GM23338 (cell line): ENCODE measurements at regions not wholly inside any gene's neighbourhood (a gene's known extent, or its start where the extent isn't known, plus 50 kb on each side); places are given as distances from the start of the nearest gene placed in this dataset.

Experiments used
- ATAC-seq: fragments of 200-7000 bp; cut with Tn5 transposase; 3 replicates; pipeline ENCODE4 v1.9.1; 2020
- DNase-seq: peaks from one replicate; pipeline ENCODE4 v3.0.0-alpha.2; 2015; ENCODE audit warnings: low spot score
- H2AFZ ChIP-seq: fragments of 200-600 bp; sonication (generic); 2 replicates; pipeline ENCODE4 v1.8.0; 2016; ENCODE audit warnings: antibody characterized with exemption, mild to moderate bottlenecking, moderate library complexity
- H3F3A ChIP-seq: fragments of 200-600 bp; sonication (generic); replicated peaks from 2 replicates; pipeline ENCODE4 v1.8.0; 2017; ENCODE audit warnings: antibody characterized with exemption, mixed run types, low read depth
- H3K27ac ChIP-seq: fragments of 200-600 bp; sonication (generic); 2 replicates; pipeline ENCODE4 v1.6.1; 2016; ENCODE audit warnings: low read depth
- H3K27me3 ChIP-seq: fragments of 200-600 bp; sonication (generic); 2 replicates; pipeline ENCODE4 v1.8.0; 2016; ENCODE audit warnings: mild to moderate bottlenecking, mixed run types, moderate library complexity; ENCODE audit not compliant: insufficient read depth
- H3K36me3 ChIP-seq: fragments of 200-600 bp; sonication (generic); 2 replicates; pipeline ENCODE4 v1.8.0; 2016; ENCODE audit warnings: mild to moderate bottlenecking; ENCODE audit not compliant: insufficient read depth
- H3K4me1 ChIP-seq: fragments of 200-600 bp; sonication (generic); 2 replicates; pipeline ENCODE4 v1.8.0; 2016; ENCODE audit warnings: mild to moderate bottlenecking, moderate library complexity; ENCODE audit not compliant: insufficient read depth
- H3K4me2 ChIP-seq: fragments of 200-600 bp; sonication (generic); 2 replicates; pipeline ENCODE4 v1.7.1; 2017; ENCODE audit warnings: mixed run types
- H3K4me3 ChIP-seq: fragments of 200-600 bp; sonication (generic); 2 replicates; pipeline ENCODE4 v1.6.1; 2016; ENCODE audit warnings: mixed run types
- H3K79me2 ChIP-seq: fragments of 200-600 bp; sonication (generic); replicated peaks from 2 replicates; pipeline ENCODE4 v1.8.0; 2017; ENCODE audit warnings: mild to moderate bottlenecking; ENCODE audit not compliant: insufficient read depth
- H3K9me2 ChIP-seq: fragments of 200-600 bp; sonication (generic); 2 replicates; pipeline ENCODE4 v1.8.0; 2017; ENCODE audit not compliant: insufficient read depth
- H4K20me1 ChIP-seq: fragments of 200-600 bp; sonication (generic); replicated peaks from 2 replicates; pipeline ENCODE4 v1.8.0; 2017; ENCODE audit warnings: mild to moderate bottlenecking; ENCODE audit not compliant: insufficient read depth
- H3K27ac Mint-ChIP-seq: 2 replicates; pipeline ENCODE4 v1.8.0; 2020; ENCODE audit warnings: inconsistent platforms, mild to moderate bottlenecking, moderate library complexity, mixed read lengths
- H3K27me3 Mint-ChIP-seq: 3 replicates; pipeline ENCODE4 v1.8.0; 2022; ENCODE audit warnings: low read depth, mild to moderate bottlenecking, moderate library complexity, mixed read lengths, inconsistent platforms; ENCODE audit not compliant: insufficient read depth, poor library complexity
- H3K36me3 Mint-ChIP-seq: 3 replicates; pipeline ENCODE4 v1.8.0; 2021; ENCODE audit warnings: low read depth, mild to moderate bottlenecking, inconsistent platforms, moderate library complexity, mixed read lengths
- H3K4me1 Mint-ChIP-seq: 3 replicates; pipeline ENCODE4 v1.8.0; 2020; ENCODE audit warnings: mild to moderate bottlenecking, inconsistent platforms, mixed read lengths
- H3K4me3 Mint-ChIP-seq: 3 replicates; pipeline ENCODE4 v1.8.0; 2021; ENCODE audit warnings: moderate library complexity, mild to moderate bottlenecking, inconsistent platforms, mixed read lengths
- H3K9me3 Mint-ChIP-seq: 3 replicates; pipeline ENCODE4 v1.8.0; 2020; ENCODE audit warnings: moderate library complexity, mild to moderate bottlenecking, inconsistent platforms, mixed read lengths
- CREB1 ChIP-seq: fragments of 250-450 bp; sonication (Bioruptor Pico); IDR thresholded peaks from 2 replicates; pipeline ENCODE4 v1.5.0; 2020; ENCODE audit warnings: low read depth, mild to moderate bottlenecking, moderate library complexity
- EZH2 ChIP-seq: fragments of 200-600 bp; sonication (generic); IDR thresholded peaks from one replicate; pipeline ENCODE4 v1.8.0; 2017; ENCODE audit warnings: antibody characterized with exemption, mild to moderate bottlenecking, low read depth; ENCODE audit not compliant: unreplicated experiment
- EZH2phosphoT487 ChIP-seq: fragments of 200-600 bp; sonication (generic); IDR thresholded peaks from one replicate; pipeline ENCODE4 v1.8.1; 2018; ENCODE audit warnings: antibody characterized with exemption; ENCODE audit not compliant: unreplicated experiment
- JUNB ChIP-seq: IDR thresholded peaks from one replicate; pipeline ENCODE4 v1.6.1; 2016; ENCODE audit warnings: antibody characterized with exemption; ENCODE audit not compliant: unreplicated experiment
- NANOG ChIP-seq: IDR thresholded peaks from 2 replicates; pipeline ENCODE4 v1.6.1; 2016; ENCODE audit warnings: antibody characterized with exemption, borderline replicate concordance
- POLR2AphosphoS5 ChIP-seq: IDR thresholded peaks from 2 replicates; pipeline ENCODE4 v1.6.1; 2016; ENCODE audit warnings: antibody characterized with exemption, low read depth
- ZNF114 ChIP-seq: fragments of 250-450 bp; sonication (Bioruptor Pico); IDR thresholded peaks from 2 replicates; pipeline ENCODE4 v1.5.0; 2020; ENCODE audit warnings: mild to moderate bottlenecking, moderate library complexity
- TF ChIP-seq, protein P1 (sequence below): IDR thresholded peaks from one replicate; pipeline ENCODE4 v1.6.1; 2018; ENCODE audit warnings: antibody characterized with exemption; ENCODE audit not compliant: unreplicated experiment
- TF ChIP-seq, protein P2 (sequence below): IDR thresholded peaks from 2 replicates; pipeline ENCODE4 v1.6.1; 2016; ENCODE audit warnings: antibody characterized with exemption
- TF ChIP-seq, protein P3 (sequence below), 2 experiments: fragments of 200-600 bp in 1 of 2; sonication (generic) in 1 of 2; conservative IDR thresholded peaks; 2 replicates each; pipeline versions ENCODE4 v1.5.1 to v1.6.1; 2016 to 2017; ENCODE audit warnings: antibody characterized with exemption in 2 of 2, low read depth in 2 of 2, mild to moderate bottlenecking in 2 of 2, moderate library complexity in 1 of 2

DNA sequence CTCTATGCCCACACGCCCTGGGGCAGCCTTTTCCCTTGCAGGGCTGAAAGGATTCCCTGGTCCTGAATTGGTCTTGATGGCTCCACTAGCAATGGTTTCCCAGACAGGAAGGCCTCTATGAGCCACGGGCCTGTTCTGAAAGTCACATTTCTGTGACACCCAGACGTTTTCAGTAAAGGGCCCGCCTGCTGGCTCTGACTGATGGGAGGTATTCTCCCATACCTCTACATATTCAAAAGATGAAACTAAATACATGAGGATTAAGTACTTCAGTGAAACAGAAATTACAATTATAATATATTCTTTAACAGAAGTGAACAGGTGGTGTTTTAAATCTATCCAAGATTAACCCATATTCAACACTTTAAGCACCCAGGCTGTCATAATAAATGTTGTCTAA, 629.8 kb downstream of the CDH26 start:
- ATAC-seq = no peak
- H3K9me3 Mint-ChIP-seq = no peaks in the 10 kb centered on the region

GRCh38 chr20:60589623-60590022, 631.4 kb downstream of the CDH26 start:
- Histone ChIP-seq H3K27me3 (no peaks in the 10 kb centered on the region), H3K4me2 (no peak overlapping the region), H3F3A (no peaks in the 10 kb centered on the region), H3K27ac (no peak overlapping the region), H4K20me1 (no peaks in the 10 kb centered on the region), H2AFZ (no peak overlapping the region), H3K9me2 (no peaks in the 10 kb centered on the region), H3K4me3 (no peak overlapping the region), H3K36me3 (no peaks in the 10 kb centered on the region; the same call in 1 of the 2 replicates), H3K4me1 (0 out of 2 replicates have a peak, but pooled peaks cover 1% of the 10 kb centered on the region), H3K79me2 (no peaks in the 10 kb centered on the region)
- Mint-ChIP-seq H3K4me1 (peaks cover 28% of the 10 kb centered on the region), H3K36me3 (no peaks in the 10 kb centered on the region), H3K27ac (no peak overlapping the region), H3K4me3 (no peak overlapping the region), H3K9me3 (no peaks in the 10 kb centered on the region), H3K27me3 (peaks cover 4% of the 10 kb centered on the region)
- peak; percentile 65 for DNase-seq
- TF ChIP-seq, protein P1, sequence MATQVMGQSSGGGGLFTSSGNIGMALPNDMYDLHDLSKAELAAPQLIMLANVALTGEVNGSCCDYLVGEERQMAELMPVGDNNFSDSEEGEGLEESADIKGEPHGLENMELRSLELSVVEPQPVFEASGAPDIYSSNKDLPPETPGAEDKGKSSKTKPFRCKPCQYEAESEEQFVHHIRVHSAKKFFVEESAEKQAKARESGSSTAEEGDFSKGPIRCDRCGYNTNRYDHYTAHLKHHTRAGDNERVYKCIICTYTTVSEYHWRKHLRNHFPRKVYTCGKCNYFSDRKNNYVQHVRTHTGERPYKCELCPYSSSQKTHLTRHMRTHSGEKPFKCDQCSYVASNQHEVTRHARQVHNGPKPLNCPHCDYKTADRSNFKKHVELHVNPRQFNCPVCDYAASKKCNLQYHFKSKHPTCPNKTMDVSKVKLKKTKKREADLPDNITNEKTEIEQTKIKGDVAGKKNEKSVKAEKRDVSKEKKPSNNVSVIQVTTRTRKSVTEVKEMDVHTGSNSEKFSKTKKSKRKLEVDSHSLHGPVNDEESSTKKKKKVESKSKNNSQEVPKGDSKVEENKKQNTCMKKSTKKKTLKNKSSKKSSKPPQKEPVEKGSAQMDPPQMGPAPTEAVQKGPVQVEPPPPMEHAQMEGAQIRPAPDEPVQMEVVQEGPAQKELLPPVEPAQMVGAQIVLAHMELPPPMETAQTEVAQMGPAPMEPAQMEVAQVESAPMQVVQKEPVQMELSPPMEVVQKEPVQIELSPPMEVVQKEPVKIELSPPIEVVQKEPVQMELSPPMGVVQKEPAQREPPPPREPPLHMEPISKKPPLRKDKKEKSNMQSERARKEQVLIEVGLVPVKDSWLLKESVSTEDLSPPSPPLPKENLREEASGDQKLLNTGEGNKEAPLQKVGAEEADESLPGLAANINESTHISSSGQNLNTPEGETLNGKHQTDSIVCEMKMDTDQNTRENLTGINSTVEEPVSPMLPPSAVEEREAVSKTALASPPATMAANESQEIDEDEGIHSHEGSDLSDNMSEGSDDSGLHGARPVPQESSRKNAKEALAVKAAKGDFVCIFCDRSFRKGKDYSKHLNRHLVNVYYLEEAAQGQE = peak; percentile 88
- TF ChIP-seq ZNF114 (CRISPR knock-in tag) (no peak), JUNB (no peak)
- TF ChIP-seq, protein P2, sequence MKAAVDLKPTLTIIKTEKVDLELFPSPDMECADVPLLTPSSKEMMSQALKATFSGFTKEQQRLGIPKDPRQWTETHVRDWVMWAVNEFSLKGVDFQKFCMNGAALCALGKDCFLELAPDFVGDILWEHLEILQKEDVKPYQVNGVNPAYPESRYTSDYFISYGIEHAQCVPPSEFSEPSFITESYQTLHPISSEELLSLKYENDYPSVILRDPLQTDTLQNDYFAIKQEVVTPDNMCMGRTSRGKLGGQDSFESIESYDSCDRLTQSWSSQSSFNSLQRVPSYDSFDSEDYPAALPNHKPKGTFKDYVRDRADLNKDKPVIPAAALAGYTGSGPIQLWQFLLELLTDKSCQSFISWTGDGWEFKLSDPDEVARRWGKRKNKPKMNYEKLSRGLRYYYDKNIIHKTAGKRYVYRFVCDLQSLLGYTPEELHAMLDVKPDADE = no peak
- TF ChIP-seq, protein P3, sequence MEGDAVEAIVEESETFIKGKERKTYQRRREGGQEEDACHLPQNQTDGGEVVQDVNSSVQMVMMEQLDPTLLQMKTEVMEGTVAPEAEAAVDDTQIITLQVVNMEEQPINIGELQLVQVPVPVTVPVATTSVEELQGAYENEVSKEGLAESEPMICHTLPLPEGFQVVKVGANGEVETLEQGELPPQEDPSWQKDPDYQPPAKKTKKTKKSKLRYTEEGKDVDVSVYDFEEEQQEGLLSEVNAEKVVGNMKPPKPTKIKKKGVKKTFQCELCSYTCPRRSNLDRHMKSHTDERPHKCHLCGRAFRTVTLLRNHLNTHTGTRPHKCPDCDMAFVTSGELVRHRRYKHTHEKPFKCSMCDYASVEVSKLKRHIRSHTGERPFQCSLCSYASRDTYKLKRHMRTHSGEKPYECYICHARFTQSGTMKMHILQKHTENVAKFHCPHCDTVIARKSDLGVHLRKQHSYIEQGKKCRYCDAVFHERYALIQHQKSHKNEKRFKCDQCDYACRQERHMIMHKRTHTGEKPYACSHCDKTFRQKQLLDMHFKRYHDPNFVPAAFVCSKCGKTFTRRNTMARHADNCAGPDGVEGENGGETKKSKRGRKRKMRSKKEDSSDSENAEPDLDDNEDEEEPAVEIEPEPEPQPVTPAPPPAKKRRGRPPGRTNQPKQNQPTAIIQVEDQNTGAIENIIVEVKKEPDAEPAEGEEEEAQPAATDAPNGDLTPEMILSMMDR (conservative IDR thresholded peaks at IDR 0.05; ENCODE audit: low read depth in 2 of 2) = no peak
- peak; percentile 83 for ATAC-seq

More for the DNA sequence above, 629.8 kb downstream of the CDH26 start:
- H3F3A ChIP-seq = no peaks in the 10 kb centered on the region
- 0 out of 2 replicates have a peak, but pooled peaks cover 4% of the 10 kb centered on the region for H3K4me1 ChIP-seq
- H3K27ac ChIP-seq = no peak overlapping the region
- H4K20me1 ChIP-seq = no peaks in the 10 kb centered on the region
- no peaks in the 10 kb centered on the region for H3K36me3 ChIP-seq
- Mint-ChIP-seq H3K4me3 (no peak overlapping the region), H3K36me3 (no peaks in the 10 kb centered on the region), H3K27me3 (peaks cover 4% of the 10 kb centered on the region), H3K27ac (no peak overlapping the region), H3K4me1 (peaks cover 37% of the 10 kb centered on the region)
- H3K4me3 ChIP-seq = no peak overlapping the region
- H3K9me2 ChIP-seq = no peaks in the 10 kb centered on the region
- H3K27me3 ChIP-seq = no peaks in the 10 kb centered on the region
- no peak for DNase-seq
- no peaks in the 10 kb centered on the region for H3K79me2 ChIP-seq
- no peak for TF ChIP-seq NANOG
- TF ChIP-seq, protein P3 (conservative IDR thresholded peaks at IDR 0.05; ENCODE audit: low read depth in 2 of 2) = no peak
- no peak for TF ChIP-seq EZH2
- no peak for TF ChIP-seq JUNB
- no peak for TF ChIP-seq EZH2phosphoT487
- no peak for TF ChIP-seq CREB1 (CRISPR knock-in tag)
- TF ChIP-seq, protein P2 = no peak
- TF ChIP-seq POLR2AphosphoS5 = no peak
- no peak overlapping the region for H2AFZ ChIP-seq
- H3K4me2 ChIP-seq = no peak overlapping the region
